ENCODE measurements at regions not wholly inside any gene's neighbourhood (a gene's known extent, or its start where the extent isn't known, plus 50 kb on each side); places are given as distances from the start of the nearest gene placed in this dataset.

- no peak for TF ChIP-seq NFE2L2 (IDR thresholded peaks at IDR 0.05; ENCODE audit: low read depth, low read length)
- TF ChIP-seq RAD21 (IDR thresholded peaks at IDR 0.05; ENCODE audit: low read length), result no peak
- no peak for TF ChIP-seq MAZ (IDR thresholded peaks at IDR 0.05; ENCODE audit: borderline replicate concordance, low read depth, low read length)
- no peak for TF ChIP-seq MXI1 (IDR thresholded peaks at IDR 0.05; ENCODE audit: borderline replicate concordance, low read depth, low read length)
- TF ChIP-seq BHLHE40 (IDR thresholded peaks at IDR 0.05; ENCODE audit: low read depth, low read length), result no peak
- no peak for TF ChIP-seq MAFK (IDR thresholded peaks at IDR 0.05; ENCODE audit: low read depth, low read length)
- TF ChIP-seq USF2 (IDR thresholded peaks at IDR 0.05; ENCODE audit: low read depth, low read length), result no peak
- no peak for TF ChIP-seq CTCF (conservative IDR thresholded peaks at IDR 0.05; ENCODE audit: low read depth, low read length)
- TF ChIP-seq SMC3 (IDR thresholded peaks at IDR 0.05; ENCODE audit: low read depth, low read length), result no peak
- TF ChIP-seq RCOR1 (IDR thresholded peaks at IDR 0.05; ENCODE audit: insufficient replicate concordance, low read length), result no peak
- TF ChIP-seq FOS (IDR thresholded peaks at IDR 0.05; ENCODE audit: low read depth, low read length), result no peak
- no peak for TF ChIP-seq POLR2A (IDR thresholded peaks at IDR 0.05; ENCODE audit: low read depth, low read length)
- no peak for TF ChIP-seq RFX5 (IDR thresholded peaks at IDR 0.05; ENCODE audit: low read depth, low read length)
- no peak for TF ChIP-seq ELK1 (IDR thresholded peaks at IDR 0.05; ENCODE audit: borderline replicate concordance, low read depth, low read length)
- TF ChIP-seq CHD1 (IDR thresholded peaks at IDR 0.05; ENCODE audit: low read depth, low read length), result no peak
- no peak for TF ChIP-seq CEBPB (IDR thresholded peaks at IDR 0.05; ENCODE audit: low read depth, low read length)
- dilution Hi-C loops (cut with HindIII; ENCODE audit: low sequenced_read_pairs, unreplicated experiment) (no loop called here), in situ Hi-C loops (cut with MboI; ENCODE audit: low sequenced_read_pairs) (no loop called here), intact Hi-C loops (cut with micrococcal nuclease) (no loop called here)
- Histone ChIP-seq H3K9ac (ENCODE audit: low read depth, low read length) (no peak overlapping the region), H3K27ac (ENCODE audit: insufficient read depth, low read length) (no peak overlapping the region), H3K4ac (ENCODE audit: low read depth, low read length) (no peak overlapping the region), H4K91ac (ENCODE audit: insufficient read depth, low read depth, low read length) (no peak overlapping the region), H4K5ac (ENCODE audit: low read depth, low read length) (no peak overlapping the region), H3K36me3 (ENCODE audit: control insufficient read depth, insufficient read depth, low read length) (no peaks in the 10 kb centered on the region), H3K9me1 (ENCODE audit: insufficient read depth, low read length) (no peaks in the 10 kb centered on the region), H4K20me1 (ENCODE audit: insufficient read depth, low read length) (no peaks in the 10 kb centered on the region), H2AK5ac (ENCODE audit: low read depth, low read length) (no peak overlapping the region), H2AK9ac (replicated peaks; ENCODE audit: low read depth, low read length, poor library complexity) (no peak overlapping the region), H3K79me1 (ENCODE audit: low read depth in 1 of 2, low read length in 2 of 2) (no peaks in the 10 kb centered on the region), H3K4me3 (ENCODE audit: insufficient read depth, low read depth, low read length) (no peak overlapping the region), H2AFZ (replicated peaks; ENCODE audit: low read length, poor library complexity) (no peak overlapping the region), H2BK120ac (ENCODE audit: low read depth, low read length) (no peak overlapping the region), H3K9me3 (ENCODE audit: control insufficient read depth, insufficient read depth, low read length) (no peaks in the 10 kb centered on the region), H4K8ac (ENCODE audit: low read depth in 2 of 2, low read length in 2 of 2) (no peak overlapping the region), H3K18ac (ENCODE audit: low read depth, low read length) (no peak overlapping the region), H3K23ac (ENCODE audit: low read depth, low read length) (no peak overlapping the region), H2BK5ac (ENCODE audit: low read depth, low read length, poor library complexity, severe bottlenecking) (no peak overlapping the region), H3K56ac (ENCODE audit: extremely low read depth, insufficient read depth, low read length) (no peak overlapping the region), H3K14ac (replicated peaks; ENCODE audit: low read depth, low read length) (no peak overlapping the region), H2BK15ac (ENCODE audit: low read depth, low read length) (no peak overlapping the region), H3K4me2 (ENCODE audit: low read depth, low read length) (no peak overlapping the region), H3K4me1 (ENCODE audit: control insufficient read depth, insufficient read depth, low read length) (no peaks in the 10 kb centered on the region), H2BK20ac (ENCODE audit: low read depth, low read length) (no peak overlapping the region), H3K27me3 (ENCODE audit: control insufficient read depth, insufficient read depth, low read length) (peaks cover 1% of the 10 kb centered on the region; the same call in 1 of the 2 replicates)
- ChIA-PET POLR2A (ENCODE audit: unreplicated experiment) (no interaction called here), CTCF (interaction anchor here (0.6 to 0.9 kb wide), 3 partner anchors 10 to 1971 kb away, joined by 3 to 8 read pairs (median 3); no protein-coding TSS in a partner anchor)
- DNase-seq (no peak), ATAC-seq (ENCODE audit: low read depth) (no peak)
- no TSS peak for BruUV-seq (replicated peaks)
- WGBS, 2 experiments (ENCODE audit: extremely low coverage in 2 of 2, insufficient read length in 1 of 2), result no CpG with 5 or more reads among the region's 4 CpGs
These were observed 235.8 kb upstream of the RFC3 start for GRCh38 chr13:33582121-33582520.

All from IMR-90 (cell line).